ENCODE measurements at regions not wholly inside any gene's neighbourhood (a gene's known extent, or its start where the extent isn't known, plus 50 kb on each side); places are given as distances from the start of the nearest gene placed in this dataset.
A peak's percentile ranks its signal among the peaks of the same experiment; 100 is the strongest.

- Histone ChIP-seq H3K4me3 (no peak overlapping the region), H3K27me3 (ENCODE audit: insufficient read depth) (no peaks in the 10 kb centered on the region), H3F3A (replicated peaks; ENCODE audit: low read depth) (no peaks in the 10 kb centered on the region), H3K36me3 (ENCODE audit: insufficient read depth) (no peaks in the 10 kb centered on the region), H3K4me1 (ENCODE audit: insufficient read depth) (no peaks in the 10 kb centered on the region), H4K20me1 (replicated peaks; ENCODE audit: insufficient read depth) (no peaks in the 10 kb centered on the region), H3K4me2 (no peak overlapping the region), H3K9me2 (ENCODE audit: insufficient read depth) (no peaks in the 10 kb centered on the region), H3K27ac (ENCODE audit: low read depth) (no peak overlapping the region), H3K79me2 (replicated peaks; ENCODE audit: insufficient read depth) (no peaks in the 10 kb centered on the region), H2AFZ (no peak overlapping the region)
- Mint-ChIP-seq H3K4me3 (no peak overlapping the region), H3K36me3 (ENCODE audit: low read depth) (no peaks in the 10 kb centered on the region), H3K27me3 (ENCODE audit: insufficient read depth, low read depth, poor library complexity) (no peaks in the 10 kb centered on the region), H3K9me3 (no peaks in the 10 kb centered on the region), H3K4me1 (peaks cover 4% of the 10 kb centered on the region; the same call in 1 of the 3 replicates), H3K27ac (peak overlapping the region; percentile 4; the same call in 1 of the 2 replicates)
- ATAC-seq, result peak; percentile 50
- DNase-seq (ENCODE audit: low spot score), result peak; percentile 76
- no peak for TF ChIP-seq JUNB (IDR thresholded peaks at IDR 0.05; ENCODE audit: unreplicated experiment)
- TF ChIP-seq ZNF462 (CRISPR knock-in tag; IDR thresholded peaks at IDR 0.05), result no peak
- no peak for TF ChIP-seq POLR2AphosphoS5 (IDR thresholded peaks at IDR 0.05; ENCODE audit: low read depth)
- TF ChIP-seq CREB1 (CRISPR knock-in tag; IDR thresholded peaks at IDR 0.05; ENCODE audit: low read depth), result no peak
- TF ChIP-seq CTCF (conservative IDR thresholded peaks at IDR 0.05; ENCODE audit: low read depth in 2 of 2), result peak; percentile 76 to 89
- TF ChIP-seq EZH2phosphoT487 (IDR thresholded peaks at IDR 0.05; ENCODE audit: unreplicated experiment), result no peak
- TF ChIP-seq NANOG (IDR thresholded peaks at IDR 0.05; ENCODE audit: borderline replicate concordance), result no peak
- no peak for TF ChIP-seq EZH2 (IDR thresholded peaks at IDR 0.05; ENCODE audit: low read depth, unreplicated experiment)
- no peak for TF ChIP-seq ETS1 (IDR thresholded peaks at IDR 0.05)
These were observed 556.7 kb upstream of the FBXO33 start for GRCh38 chr14:39988939-39989338.

Measured in GM23338 (cell line).